ENCODE measurements at regions not wholly inside any gene's neighbourhood (a gene's known extent, or its start where the extent isn't known, plus 50 kb on each side); places are given as distances from the start of the nearest gene placed in this dataset.

DNA sequence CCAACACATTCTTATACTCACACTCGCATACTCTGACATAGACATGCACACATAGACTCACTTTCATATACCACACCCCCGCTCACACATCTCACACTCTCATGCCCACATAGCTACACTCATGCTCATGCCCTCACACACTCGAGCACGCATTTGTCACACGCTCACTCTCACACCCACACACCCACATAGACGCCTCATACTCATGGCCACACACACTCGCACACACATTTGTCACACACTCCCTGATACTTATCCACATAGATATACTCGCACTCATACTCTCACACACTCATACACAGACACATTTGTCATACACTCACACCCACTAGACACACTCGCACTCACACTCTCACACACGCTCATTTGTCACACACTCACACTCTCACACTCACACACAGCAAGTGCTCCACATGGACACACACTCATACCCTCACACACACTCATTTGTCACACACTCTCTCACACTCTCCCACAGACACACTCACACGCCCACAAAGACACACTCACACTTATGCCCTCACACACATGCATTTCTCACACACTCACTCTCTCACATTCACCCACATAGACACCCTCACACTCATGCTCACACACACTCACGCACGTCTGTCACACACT is 50.9 kb downstream of the TNP1 start:
- POLR2A ChIA-PET: no interaction called here
- no peak overlapping the region for H3K4me3 Mint-ChIP-seq (ENCODE audit: unreplicated experiment)
- DNase-seq (ENCODE audit: unreplicated experiment): no peak
- H3K4me1 Mint-ChIP-seq (ENCODE audit: insufficient read depth, unreplicated experiment): no peaks in the 10 kb centered on the region
- H3K9me3 Mint-ChIP-seq (ENCODE audit: unreplicated experiment): no peaks in the 10 kb centered on the region
- intact Hi-C loops (cut with micrococcal nuclease): no loop called here
- no peaks in the 10 kb centered on the region for H3K27me3 Mint-ChIP-seq (ENCODE audit: insufficient read depth, unreplicated experiment)
- H3K36me3 Mint-ChIP-seq (ENCODE audit: insufficient read depth, unreplicated experiment): no peaks in the 10 kb centered on the region
- no TSS peak for BruUV-seq (replicated peaks)
- TF ChIP-seq, protein P1, sequence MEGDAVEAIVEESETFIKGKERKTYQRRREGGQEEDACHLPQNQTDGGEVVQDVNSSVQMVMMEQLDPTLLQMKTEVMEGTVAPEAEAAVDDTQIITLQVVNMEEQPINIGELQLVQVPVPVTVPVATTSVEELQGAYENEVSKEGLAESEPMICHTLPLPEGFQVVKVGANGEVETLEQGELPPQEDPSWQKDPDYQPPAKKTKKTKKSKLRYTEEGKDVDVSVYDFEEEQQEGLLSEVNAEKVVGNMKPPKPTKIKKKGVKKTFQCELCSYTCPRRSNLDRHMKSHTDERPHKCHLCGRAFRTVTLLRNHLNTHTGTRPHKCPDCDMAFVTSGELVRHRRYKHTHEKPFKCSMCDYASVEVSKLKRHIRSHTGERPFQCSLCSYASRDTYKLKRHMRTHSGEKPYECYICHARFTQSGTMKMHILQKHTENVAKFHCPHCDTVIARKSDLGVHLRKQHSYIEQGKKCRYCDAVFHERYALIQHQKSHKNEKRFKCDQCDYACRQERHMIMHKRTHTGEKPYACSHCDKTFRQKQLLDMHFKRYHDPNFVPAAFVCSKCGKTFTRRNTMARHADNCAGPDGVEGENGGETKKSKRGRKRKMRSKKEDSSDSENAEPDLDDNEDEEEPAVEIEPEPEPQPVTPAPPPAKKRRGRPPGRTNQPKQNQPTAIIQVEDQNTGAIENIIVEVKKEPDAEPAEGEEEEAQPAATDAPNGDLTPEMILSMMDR (IDR thresholded peaks at IDR 0.05; ENCODE audit: unreplicated experiment): no peak
- no peak overlapping the region for H3K27ac Mint-ChIP-seq (ENCODE audit: low read depth, unreplicated experiment)
- CTCF ChIA-PET: no interaction called here

DNA sequence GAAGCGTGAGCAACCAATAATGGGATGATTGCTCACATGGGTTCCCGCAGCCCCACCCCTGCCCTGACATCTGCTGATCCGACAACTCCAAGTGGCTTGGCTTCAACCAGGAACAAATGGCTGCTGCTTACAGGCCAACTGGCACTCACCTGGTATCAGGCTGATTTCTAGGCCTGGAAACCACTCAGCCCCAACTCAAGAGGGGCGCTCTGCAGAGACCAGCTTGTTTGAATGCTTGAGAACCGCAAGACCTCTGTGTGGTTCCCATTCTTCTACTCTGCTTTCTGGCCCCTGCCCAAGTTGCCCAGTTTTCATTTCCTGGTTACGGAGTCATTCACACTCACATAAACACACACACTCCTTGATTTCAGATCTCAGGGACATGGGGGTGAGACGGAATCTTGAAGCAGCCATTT is 52.0 kb downstream of the TNP1 start:
- H3K4me3 Mint-ChIP-seq (ENCODE audit: unreplicated experiment): no peak overlapping the region
- no peaks in the 10 kb centered on the region for H3K36me3 Mint-ChIP-seq (ENCODE audit: insufficient read depth, unreplicated experiment)
- intact Hi-C loops (cut with micrococcal nuclease): no loop called here
- no peak overlapping the region for H3K27ac Mint-ChIP-seq (ENCODE audit: low read depth, unreplicated experiment)
- BruUV-seq (replicated peaks): no TSS peak
- ChIA-PET CTCF (interaction anchor here (0.6 kb wide), 1 partner anchor 108 kb away, joined by 3 read pairs; no protein-coding TSS in a partner anchor), POLR2A (interaction anchor here (0.5 kb wide), 1 partner anchor 140 kb away, joined by 3 read pairs; no protein-coding TSS in a partner anchor)
- no peaks in the 10 kb centered on the region for H3K9me3 Mint-ChIP-seq (ENCODE audit: unreplicated experiment)
- TF ChIP-seq, protein P1 (IDR thresholded peaks at IDR 0.05; ENCODE audit: unreplicated experiment): no peak
- no peaks in the 10 kb centered on the region for H3K27me3 Mint-ChIP-seq (ENCODE audit: insufficient read depth, unreplicated experiment)
- no peak for DNase-seq (ENCODE audit: unreplicated experiment)
- no peaks in the 10 kb centered on the region for H3K4me1 Mint-ChIP-seq (ENCODE audit: insufficient read depth, unreplicated experiment)

DNA sequence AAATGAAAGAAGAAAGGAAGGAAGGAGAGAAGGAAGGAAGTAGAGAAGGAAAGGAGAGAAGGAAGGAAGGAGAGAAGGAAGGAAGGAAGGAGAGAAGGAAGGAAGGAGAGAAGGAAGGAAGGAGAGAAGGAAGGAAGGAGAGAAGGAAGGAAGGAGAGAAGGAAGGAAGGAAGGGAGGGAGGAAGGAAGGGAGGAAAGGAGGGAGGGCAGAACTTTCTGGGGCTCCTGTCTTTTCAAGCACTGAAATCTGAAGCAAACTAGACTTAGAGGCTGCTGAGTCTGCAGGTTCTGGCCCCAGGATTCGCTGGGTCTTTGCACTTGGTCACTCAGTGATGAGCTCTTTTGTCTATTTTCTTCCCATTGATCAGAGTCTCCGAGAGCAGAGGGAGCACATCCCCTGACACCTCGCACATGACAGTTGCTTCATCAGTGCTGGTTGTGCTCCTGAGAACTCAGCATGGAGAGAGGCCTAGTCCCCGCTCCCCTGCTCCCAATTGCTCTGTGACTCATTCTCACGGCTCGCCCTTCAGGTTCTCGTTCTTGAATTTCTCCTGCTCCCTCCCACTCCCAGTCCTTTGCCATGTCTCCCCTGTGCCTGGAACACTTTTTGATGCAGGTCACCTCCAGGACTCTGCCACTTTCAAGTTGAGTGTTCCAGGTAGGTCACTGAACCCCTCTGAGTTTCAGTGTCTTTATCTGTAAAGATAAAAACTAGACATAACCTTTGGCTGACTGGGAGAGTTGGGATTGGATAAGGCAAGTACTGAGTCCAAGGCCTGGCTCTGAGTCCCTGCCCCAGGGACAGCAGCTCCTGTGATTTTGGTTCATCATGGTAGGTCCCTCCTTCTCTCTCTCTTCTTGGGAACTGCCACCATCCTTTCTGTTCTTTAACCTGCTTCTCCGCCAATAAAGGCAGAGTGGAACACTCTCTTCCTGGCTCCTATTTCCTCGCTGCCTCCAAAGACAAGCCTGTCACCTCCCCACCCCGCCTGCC is 55.2 kb downstream of the TNP1 start:
- TF ChIP-seq, protein P1 (IDR thresholded peaks at IDR 0.05; ENCODE audit: unreplicated experiment): no peak
- peak; percentile 22 for DNase-seq (ENCODE audit: unreplicated experiment)
- peaks cover 6% of the 10 kb centered on the region for H3K36me3 Mint-ChIP-seq (ENCODE audit: insufficient read depth, unreplicated experiment)
- H3K4me3 Mint-ChIP-seq (ENCODE audit: unreplicated experiment): no peak overlapping the region
- POLR2A ChIA-PET: no interaction called here
- CTCF ChIA-PET: interaction anchor here (1.0 kb wide), 1 partner anchor 12 kb away, joined by 3 read pairs; no protein-coding TSS in a partner anchor
- no TSS peak for BruUV-seq (replicated peaks)
- H3K27me3 Mint-ChIP-seq (ENCODE audit: insufficient read depth, unreplicated experiment): no peaks in the 10 kb centered on the region
- no peak overlapping the region for H3K27ac Mint-ChIP-seq (ENCODE audit: low read depth, unreplicated experiment)
- intact Hi-C loops (cut with micrococcal nuclease): no loop called here
- H3K9me3 Mint-ChIP-seq (ENCODE audit: unreplicated experiment): no peaks in the 10 kb centered on the region
- peaks cover 4% of the 10 kb centered on the region for H3K4me1 Mint-ChIP-seq (ENCODE audit: insufficient read depth, unreplicated experiment)

DNA sequence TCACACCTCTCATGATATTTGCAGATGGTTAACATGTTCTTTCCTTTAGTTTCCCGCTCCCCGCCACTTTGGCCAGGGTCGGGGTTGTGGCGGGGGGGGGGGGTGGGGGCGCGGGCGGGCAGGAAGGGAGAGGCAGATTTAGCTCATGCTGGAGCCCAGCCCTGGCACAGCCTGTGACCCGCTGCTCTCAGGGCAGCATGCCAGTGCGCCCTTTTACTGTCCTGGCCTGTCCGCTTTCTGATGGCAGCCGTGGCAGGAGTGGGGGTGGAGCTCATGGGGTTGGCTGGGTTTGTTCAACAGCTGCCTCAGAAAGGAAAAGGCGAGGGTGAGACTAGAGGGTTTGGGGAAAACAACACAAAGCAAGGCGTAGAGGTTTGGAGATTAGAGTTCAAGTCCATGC is 56.1 kb downstream of the TNP1 start:
- intact Hi-C loops (cut with micrococcal nuclease): no loop called here
- H3K4me3 Mint-ChIP-seq (ENCODE audit: unreplicated experiment): no peak overlapping the region
- H3K9me3 Mint-ChIP-seq (ENCODE audit: unreplicated experiment): no peaks in the 10 kb centered on the region
- H3K36me3 Mint-ChIP-seq (ENCODE audit: insufficient read depth, unreplicated experiment): peaks cover 6% of the 10 kb centered on the region
- DNase-seq (ENCODE audit: unreplicated experiment): no peak
- BruUV-seq (replicated peaks): no TSS peak
- POLR2A ChIA-PET: interaction anchor here (0.5 kb wide), 1 partner anchor 11 kb away, joined by 3 read pairs; no protein-coding TSS in a partner anchor
- no peaks in the 10 kb centered on the region for H3K27me3 Mint-ChIP-seq (ENCODE audit: insufficient read depth, unreplicated experiment)
- CTCF ChIA-PET: interaction anchor here (1.0 kb wide), 1 partner anchor 11 kb away, joined by 3 read pairs; no protein-coding TSS in a partner anchor
- no peak overlapping the region for H3K27ac Mint-ChIP-seq (ENCODE audit: low read depth, unreplicated experiment)
- TF ChIP-seq, protein P1 (IDR thresholded peaks at IDR 0.05; ENCODE audit: unreplicated experiment): no peak
- peaks cover 5% of the 10 kb centered on the region for H3K4me1 Mint-ChIP-seq (ENCODE audit: insufficient read depth, unreplicated experiment)
